NT2/D1 (cell line): ENCODE measurements at regions not wholly inside any gene's neighbourhood (a gene's known extent, or its start where the extent isn't known, plus 50 kb on each side); places are given as distances from the start of the nearest gene placed in this dataset.

Experiments
- SUZ12 ChIP-seq: IDR thresholded peaks from 2 replicates; pipeline ENCODE4 v1.6.1; 2011; ENCODE audit not compliant: insufficient read length, insufficient read depth; ENCODE audit errors: extremely low read depth
- YY1 ChIP-seq: IDR thresholded peaks from 2 replicates; pipeline ENCODE4 v1.6.1; 2011; ENCODE audit not compliant: insufficient read length, insufficient read depth

DNA sequence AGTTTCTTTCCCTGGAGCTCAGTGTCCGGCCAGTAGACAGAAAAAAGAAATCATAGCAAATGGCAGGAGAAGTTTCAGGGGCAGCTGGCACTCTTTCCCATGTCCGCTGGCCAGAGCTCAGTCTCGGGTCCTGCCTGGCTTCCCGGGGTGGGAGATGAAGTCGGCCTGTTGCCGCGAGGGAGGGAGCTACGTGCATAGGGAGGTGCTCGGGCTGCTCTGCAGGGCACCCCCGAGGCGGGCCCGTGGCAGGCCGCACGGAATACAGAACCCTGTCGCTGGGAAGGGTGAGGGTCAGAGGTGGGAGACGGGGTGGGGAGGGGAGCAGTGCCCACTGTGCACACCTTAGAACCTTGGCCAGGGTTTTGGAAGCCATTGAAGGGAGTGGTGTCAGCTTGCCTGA is 78.3 kb upstream of the FOXF1 start:
- TF ChIP-seq YY1 (no peak), SUZ12 (no peak)
